ENCODE measurements at regions not wholly inside any gene's neighbourhood (a gene's known extent, or its start where the extent isn't known, plus 50 kb on each side); places are given as distances from the start of the nearest gene placed in this dataset.

- no peak overlapping the region for H3K27ac ChIP-seq
- TF ChIP-seq CTCF (IDR thresholded peaks at IDR 0.05) (no peak), ZFX (IDR thresholded peaks at IDR 0.05; ENCODE audit: borderline replicate concordance) (no peak)
These were observed 517.0 kb upstream of the PAPPA start for GRCh38 chr9:115636596-115636995.

- H3K27ac ChIP-seq: no peak overlapping the region
- TF ChIP-seq ZFX (IDR thresholded peaks at IDR 0.05; ENCODE audit: borderline replicate concordance) (no peak), CTCF (IDR thresholded peaks at IDR 0.05) (no peak)
These were observed 515.9 kb upstream of the PAPPA start for GRCh38 chr9:115637661-115638060.

- H3K27ac ChIP-seq: no peak overlapping the region
- TF ChIP-seq ZFX (IDR thresholded peaks at IDR 0.05; ENCODE audit: borderline replicate concordance) (no peak), CTCF (IDR thresholded peaks at IDR 0.05) (no peak)
These were observed 512.7 kb upstream of the PAPPA start for GRCh38 chr9:115640887-115641286.

- H3K27ac ChIP-seq: no peak overlapping the region
- TF ChIP-seq ZFX (IDR thresholded peaks at IDR 0.05; ENCODE audit: borderline replicate concordance) (no peak), CTCF (IDR thresholded peaks at IDR 0.05) (no peak)
These were observed 511.3 kb upstream of the PAPPA start for GRCh38 chr9:115642285-115642684.

GRCh38 chr9:115643948-115644727 lies 509.5 kb upstream of the PAPPA start:
- TF ChIP-seq CTCF (IDR thresholded peaks at IDR 0.05): no peak
- no peak for TF ChIP-seq ZFX (IDR thresholded peaks at IDR 0.05; ENCODE audit: borderline replicate concordance)
- H3K27ac ChIP-seq: no peak overlapping the region

- TF ChIP-seq ZFX (IDR thresholded peaks at IDR 0.05; ENCODE audit: borderline replicate concordance) (no peak), CTCF (IDR thresholded peaks at IDR 0.05) (no peak)
- no peak overlapping the region for H3K27ac ChIP-seq
These were observed 503.6 kb upstream of the PAPPA start for GRCh38 chr9:115649991-115650472.

- TF ChIP-seq ZFX (IDR thresholded peaks at IDR 0.05; ENCODE audit: borderline replicate concordance) (no peak), CTCF (IDR thresholded peaks at IDR 0.05) (no peak)
- H3K27ac ChIP-seq: no peak overlapping the region
These were observed 502.8 kb upstream of the PAPPA start for GRCh38 chr9:115650768-115651167.

Data from 22Rv1 (cell line).